ENCODE measurements at regions not wholly inside any gene's neighbourhood (a gene's known extent, or its start where the extent isn't known, plus 50 kb on each side); places are given as distances from the start of the nearest gene placed in this dataset.

DNA sequence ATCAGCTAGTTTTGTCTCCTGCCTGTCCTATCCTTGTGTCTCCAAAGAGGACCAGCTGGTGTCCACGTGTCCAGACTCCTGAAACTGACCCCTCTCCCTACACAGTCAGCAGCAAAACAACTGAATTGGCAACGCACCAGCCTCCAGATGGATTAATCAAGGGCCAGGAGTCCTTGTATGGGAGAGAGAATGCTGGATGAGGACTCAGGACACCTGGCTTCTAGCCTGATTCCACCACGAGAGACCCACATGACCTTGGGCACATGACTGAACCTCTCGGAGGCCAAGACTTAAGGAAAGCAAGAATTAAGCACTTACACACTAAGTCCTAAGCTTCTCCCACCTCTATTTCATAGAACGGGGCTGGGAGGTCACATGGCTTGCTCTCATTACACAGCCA lies 60.4 kb upstream of the CMKLR1 start:
- peak; percentile 13 for DNase-seq (ENCODE audit: low read depth)
- TF ChIP-seq CTCF (conservative IDR thresholded peaks at IDR 0.05; ENCODE audit: low read length): no peak
- no peak overlapping the region for H3K4me3 ChIP-seq (ENCODE audit: low read length)

DNA sequence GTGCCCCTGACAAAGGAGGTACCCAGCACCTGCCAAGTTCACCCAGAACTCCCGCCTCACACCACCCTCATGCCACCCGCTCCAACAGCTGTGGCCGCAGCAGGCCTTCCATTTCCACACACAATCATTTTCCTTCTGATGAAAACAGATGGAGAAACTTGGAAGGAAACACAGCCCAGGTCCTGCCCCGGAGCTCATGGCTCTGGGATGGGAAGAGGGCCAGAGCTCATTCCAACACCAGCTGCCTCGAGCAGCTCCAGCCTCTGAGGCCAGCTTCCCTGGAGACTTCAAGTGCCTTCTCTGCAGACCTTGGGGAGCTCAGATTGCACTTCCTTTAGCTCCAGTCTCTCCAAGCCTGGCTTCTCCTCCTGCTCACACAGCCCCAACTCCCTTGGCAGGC lies 55.1 kb upstream of the CMKLR1 start:
- no peak overlapping the region for H3K4me3 ChIP-seq (ENCODE audit: low read length)
- DNase-seq (ENCODE audit: low read depth): peak; percentile 78
- no peak for TF ChIP-seq CTCF (conservative IDR thresholded peaks at IDR 0.05; ENCODE audit: low read length)

- no peak for DNase-seq (ENCODE audit: low read depth)
- H3K4me3 ChIP-seq (ENCODE audit: low read length): no peak overlapping the region
- no peak for TF ChIP-seq CTCF (conservative IDR thresholded peaks at IDR 0.05; ENCODE audit: low read length)
Observed at GRCh38 chr12:108392284-108392683, 53.2 kb upstream of the CMKLR1 start.

DNA sequence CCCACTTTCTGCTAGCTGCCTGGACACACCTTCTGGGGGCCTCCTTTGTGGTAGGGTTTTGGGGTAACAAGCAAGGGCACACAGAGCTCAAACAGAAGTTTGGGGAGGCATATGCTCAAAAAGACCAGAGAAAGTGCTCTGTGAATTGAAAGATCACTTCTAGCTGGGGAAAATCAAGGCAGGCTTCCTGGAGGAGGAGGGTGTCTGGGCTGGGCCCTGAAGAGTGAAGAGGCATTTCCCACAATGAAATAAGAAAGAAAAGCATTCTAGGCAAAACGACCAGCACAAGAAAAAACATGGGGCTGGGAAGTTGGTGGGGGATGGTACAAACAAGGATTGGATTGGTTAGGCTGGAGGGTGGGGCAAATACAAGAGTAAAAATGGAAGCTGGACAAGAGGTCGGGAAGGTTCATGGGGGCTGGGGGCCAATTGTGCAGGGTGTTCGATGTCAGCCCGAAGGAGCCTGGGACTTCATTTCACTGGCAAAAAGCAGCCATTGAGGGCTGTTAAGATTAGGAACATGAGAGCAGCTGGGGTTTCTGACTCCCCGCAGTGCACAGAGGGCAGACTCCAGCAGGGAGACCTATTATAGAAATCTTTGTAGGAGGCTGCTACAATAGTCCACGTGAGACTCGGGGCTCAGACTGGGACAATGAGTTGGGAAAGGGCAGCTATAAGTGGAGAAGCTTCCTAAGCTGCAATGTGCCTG lies 51.5 kb upstream of the CMKLR1 start:
- DNase-seq (ENCODE audit: low read depth): no peak
- H3K4me3 ChIP-seq (ENCODE audit: low read length): no peak overlapping the region
- TF ChIP-seq CTCF (conservative IDR thresholded peaks at IDR 0.05; ENCODE audit: low read length): no peak

- DNase-seq (ENCODE audit: low read depth): no peak
- H3K4me3 ChIP-seq (ENCODE audit: low read length): no peak overlapping the region
- TF ChIP-seq CTCF (conservative IDR thresholded peaks at IDR 0.05; ENCODE audit: low read length): no peak
Observed at GRCh38 chr12:108389544-108389943, 50.4 kb upstream of the CMKLR1 start.
